Left forelimb (tissue), 1 donor: ENCODE measurements at regions not wholly inside any gene's neighbourhood (a gene's known extent, or its start where the extent isn't known, plus 50 kb on each side); places are given as distances from the start of the nearest gene placed in this dataset.
"Not testable (repeated sequence)": the region's sequence is repeated elsewhere in the genome, so short reads cannot be mapped to it uniquely, and the experiment has no call there.

Experiments
- DNase-seq: peaks from one replicate; pipeline ENCODE4 v3.0.0-alpha.2; 2018; ENCODE audit warnings: low spot score

DNA sequence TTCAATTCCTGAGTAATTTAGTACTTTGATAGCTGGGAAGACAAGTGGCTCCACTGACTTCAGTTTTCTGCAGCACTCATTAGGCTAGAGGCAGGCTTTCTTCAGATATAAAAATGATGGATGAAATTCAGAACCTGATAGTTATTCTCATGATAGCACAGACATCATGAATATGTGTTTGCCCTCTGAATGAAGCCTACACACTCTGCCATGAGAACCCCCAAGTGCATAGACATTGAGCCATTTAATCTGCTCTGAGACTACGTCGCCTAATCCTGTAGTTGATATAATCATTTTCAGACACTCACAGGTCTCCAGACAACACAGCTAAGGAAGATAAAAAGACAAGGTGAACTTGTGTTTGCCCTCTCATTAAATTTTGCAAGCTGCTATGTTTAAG lies 566.1 kb downstream of the AMY1C start:
- no peak for DNase-seq

DNA sequence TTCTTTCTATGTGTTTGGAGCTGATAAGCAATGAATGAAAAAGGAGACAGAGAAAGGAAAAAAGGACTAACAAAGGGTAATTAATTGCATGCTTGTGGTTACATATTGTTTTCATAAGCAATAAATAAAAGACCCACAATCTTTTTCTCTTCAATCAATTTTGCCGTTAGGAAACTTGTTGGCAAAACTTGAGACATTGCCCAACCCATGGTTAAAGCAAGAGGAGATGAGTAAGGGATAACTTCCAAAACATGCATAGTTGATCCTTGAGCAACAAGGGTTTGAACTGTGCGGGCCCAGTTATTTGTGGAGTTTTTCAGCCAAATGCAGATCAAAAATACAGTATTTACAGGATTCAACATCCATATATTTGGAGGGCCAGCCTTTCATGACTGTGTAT lies 572.4 kb downstream of the AMY1C start:
- no peak for DNase-seq

- DNase-seq: no peak
These were observed 579.6 kb downstream of the AMY1C start for GRCh38 chr1:104329278-104329677.

- DNase-seq: no peak
These were observed 582.1 kb downstream of the AMY1C start for GRCh38 chr1:104331763-104332162.

DNA sequence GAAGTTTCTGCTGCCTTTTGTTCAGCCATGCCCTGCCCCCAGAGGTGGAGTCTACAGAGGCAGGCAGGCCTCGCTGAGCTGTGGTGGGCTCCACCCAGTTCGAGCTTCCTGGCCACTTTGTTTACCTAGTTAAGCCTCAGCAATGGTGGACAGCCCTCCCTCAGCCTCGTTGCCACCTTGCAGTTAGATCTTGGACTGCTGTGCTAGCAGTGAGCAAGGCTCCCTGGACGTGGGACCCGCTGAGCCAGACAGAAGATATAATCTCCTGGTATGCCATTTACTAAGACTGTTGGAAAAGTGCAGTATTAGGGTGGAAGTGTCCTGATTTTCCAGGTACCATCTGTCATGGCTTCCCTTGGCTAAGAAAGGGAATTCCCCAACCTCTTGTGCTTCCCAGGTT lies 588.2 kb downstream of the AMY1C start:
- not testable (repeated sequence) for DNase-seq

DNA sequence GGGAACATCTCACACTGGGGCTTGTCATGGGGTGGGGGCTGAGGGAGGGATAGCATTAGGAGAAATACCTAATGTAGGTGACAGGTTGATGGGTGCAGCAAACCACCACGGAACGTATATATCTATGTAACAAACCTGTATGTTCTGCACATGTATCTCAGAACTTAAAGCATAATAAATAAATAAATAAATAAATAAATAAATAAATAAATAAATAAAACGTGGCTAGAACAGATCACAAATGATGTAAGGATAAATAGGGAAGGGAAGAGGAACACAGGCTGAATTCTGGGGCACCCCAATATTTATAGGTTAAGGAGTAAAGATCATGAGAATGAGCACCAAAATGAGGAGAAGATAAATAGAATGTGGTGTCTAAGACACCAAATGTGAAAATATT lies 592.2 kb downstream of the AMY1C start:
- DNase-seq: no peak

DNA sequence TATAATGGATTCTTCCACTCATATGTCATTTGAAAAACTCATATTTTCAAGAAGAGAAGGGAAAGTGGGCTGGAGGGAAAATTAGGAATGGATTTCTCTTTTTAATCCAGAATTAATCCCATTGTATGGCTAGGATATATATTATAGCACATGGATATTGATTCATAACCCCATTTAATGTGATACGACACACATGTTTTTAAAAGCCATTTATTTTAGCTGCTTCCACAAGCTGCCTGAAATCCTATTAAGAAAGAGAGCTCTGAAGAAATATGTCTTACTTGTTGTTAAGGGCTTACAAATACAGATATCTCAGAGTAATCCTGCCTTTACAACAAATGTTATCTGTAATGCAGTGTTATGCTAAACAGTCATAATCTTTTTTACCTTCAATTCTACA lies 598.6 kb downstream of the AMY1C start:
- DNase-seq: no peak

DNA sequence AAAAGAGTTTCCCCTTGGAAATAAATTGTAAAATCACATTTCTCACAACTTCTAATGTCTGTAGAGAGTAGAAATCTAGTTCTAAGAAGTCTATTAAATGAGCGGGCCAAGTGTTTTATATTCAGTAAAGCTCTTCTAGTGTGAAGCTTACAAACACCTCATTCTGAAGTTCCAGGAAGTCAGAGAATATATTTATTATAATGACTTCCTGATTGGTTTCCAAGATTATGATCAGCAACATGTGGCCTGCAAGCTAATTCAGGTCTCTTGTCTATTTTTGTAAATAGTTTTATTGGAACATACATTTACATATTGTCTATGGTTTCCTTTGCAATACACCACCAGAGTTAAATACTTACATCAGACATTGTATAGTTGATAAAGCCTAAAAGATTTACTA lies 603.9 kb downstream of the AMY1C start:
- DNase-seq: no peak

- no peak for DNase-seq
These were observed 608.4 kb downstream of the AMY1C start for GRCh38 chr1:104358086-104358485.

DNA sequence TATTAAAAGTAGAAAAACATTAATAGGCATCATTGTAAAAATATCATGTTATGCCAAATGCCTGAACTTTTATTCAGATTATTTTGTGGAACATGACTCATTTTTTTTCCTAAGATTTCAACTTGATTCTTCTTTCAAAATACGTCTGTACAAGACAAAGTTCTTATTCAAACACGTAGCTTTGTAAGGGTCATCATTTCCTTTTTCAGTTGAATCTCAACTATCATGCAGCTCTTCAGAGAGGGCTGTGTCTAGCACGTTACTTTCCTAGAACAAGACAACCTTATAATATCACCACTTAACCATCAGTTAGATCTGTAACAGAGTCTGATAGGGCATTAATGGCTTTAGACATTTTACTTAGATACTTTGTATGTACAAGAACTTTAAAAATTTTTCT lies 608.9 kb downstream of the AMY1C start:
- no peak for DNase-seq

DNA sequence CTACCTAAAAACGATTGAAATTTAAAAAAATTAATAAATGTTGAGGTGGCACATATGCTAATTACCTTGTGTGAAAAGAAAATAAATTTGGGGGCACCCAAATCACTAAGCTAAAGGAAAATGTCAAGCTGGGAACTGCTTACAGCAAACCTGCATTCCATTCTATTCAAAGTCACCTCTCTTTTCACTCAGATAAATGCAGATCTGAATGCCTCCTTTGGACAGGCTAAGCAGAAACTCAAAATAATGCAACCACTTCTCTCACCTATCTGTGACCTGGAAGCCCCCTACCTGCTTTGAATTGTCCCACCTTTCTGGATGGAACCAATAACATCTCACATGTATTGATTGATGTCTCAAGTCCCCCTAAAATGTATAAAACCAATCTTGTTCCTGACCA lies 628.7 kb downstream of the AMY1C start:
- DNase-seq: no peak

DNA sequence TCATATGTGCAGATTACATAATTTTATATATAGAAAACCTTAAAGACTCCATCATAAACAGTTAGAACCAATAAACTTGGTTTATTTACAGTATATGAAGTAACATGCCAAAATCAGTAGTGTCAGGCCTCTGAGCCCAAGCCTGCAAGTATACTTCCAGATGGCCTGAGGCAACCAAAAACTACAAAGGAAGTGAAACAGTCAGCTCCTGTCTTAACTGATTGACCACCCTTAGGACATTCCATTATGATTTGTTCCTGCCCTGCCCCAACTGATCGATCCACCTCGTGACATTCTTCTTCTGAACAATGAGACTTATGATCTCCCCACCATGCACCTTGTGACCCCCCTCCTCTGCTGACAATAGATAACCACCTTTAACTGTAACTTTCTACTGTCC lies 630.3 kb downstream of the AMY1C start:
- no peak for DNase-seq

GRCh38 chr1:104387716-104388508 lies 638.2 kb downstream of the AMY1C start:
- no peak for DNase-seq

GRCh38 chr1:104392552-104392951 lies 642.9 kb downstream of the AMY1C start:
- no peak for DNase-seq

DNA sequence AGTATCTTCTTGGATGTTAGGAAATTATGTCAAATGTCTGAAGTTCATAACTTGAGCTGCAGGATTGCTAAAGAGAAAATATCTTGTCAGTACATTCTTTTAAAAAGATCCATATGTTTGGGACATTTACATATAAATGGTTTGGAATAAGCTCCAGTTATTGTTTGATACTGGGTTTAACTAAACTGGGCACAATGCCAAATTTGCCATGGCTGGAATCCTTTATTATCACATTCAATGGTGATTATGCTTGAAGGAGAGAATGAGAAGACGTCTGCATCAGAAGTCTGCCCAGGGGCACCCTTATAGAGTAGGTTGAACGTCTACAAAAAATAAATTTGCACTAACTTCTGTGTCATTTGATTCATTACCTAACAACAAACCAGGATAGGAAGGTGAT lies 652.5 kb downstream of the AMY1C start:
- DNase-seq: no peak

DNA sequence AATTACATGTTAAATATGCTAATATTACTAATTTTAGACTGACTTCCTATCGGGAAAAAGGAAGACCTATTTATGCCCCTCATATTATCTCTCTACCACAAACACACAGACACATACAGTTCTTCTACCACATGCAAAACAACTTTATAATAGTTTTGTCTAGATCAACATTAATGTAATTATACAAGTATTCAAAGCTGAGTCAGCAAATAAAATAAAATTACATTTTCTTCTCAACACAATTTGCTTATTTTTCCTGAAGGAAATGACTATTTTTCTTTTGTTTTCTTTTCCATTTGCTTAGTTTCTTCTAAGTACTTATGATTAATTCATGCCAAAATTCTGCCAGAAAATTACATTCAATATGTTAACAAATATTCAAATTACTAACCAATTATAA lies 654.2 kb downstream of the AMY1C start:
- no peak for DNase-seq

DNA sequence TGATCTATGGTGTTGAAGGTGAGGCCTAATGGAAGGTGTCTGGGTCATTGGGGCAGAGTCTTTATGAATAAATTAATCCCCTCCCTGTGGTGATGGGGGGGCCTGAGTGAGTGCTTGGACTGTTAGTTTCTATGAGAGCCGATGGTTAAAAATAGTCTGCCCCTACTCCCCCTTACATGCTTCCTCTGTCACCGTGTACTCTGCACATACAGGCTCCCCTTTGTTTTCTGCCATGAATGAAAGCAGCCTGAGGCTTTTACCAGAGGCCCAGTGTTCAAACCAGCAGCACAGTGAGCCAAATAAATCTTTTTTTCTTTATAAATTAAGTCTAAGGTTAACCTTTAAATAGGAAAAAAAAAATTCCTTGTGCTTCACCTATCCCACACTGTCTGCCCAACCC lies 657.0 kb downstream of the AMY1C start:
- no peak for DNase-seq

- no peak for DNase-seq
These were observed 658.6 kb downstream of the AMY1C start for GRCh38 chr1:104408268-104408667.

GRCh38 chr1:104435255-104435654 lies 685.6 kb downstream of the AMY1C start:
- DNase-seq: no peak

- DNase-seq: no peak
These were observed 690.3 kb downstream of the AMY1C start for GRCh38 chr1:104440011-104440410.

DNA sequence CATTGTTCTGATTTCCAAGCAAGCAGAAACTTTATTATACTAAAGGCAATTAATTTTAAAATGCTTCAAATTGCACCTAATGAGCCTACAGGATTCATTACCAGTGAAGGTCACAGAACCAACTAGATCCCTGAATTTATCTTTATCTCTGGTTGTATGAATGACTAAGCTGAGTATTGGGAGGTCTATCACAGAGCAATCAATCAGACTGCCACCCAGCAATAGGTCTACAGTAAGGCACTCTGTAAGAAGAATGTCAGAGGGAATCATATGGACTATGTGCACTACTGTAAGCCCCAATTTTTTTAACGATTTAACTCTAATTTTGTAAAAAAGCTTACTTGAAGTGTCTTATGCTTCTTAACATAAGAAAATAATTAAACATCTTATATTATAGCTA lies 707.0 kb downstream of the AMY1C start:
- no peak for DNase-seq

- DNase-seq: no peak
These were observed 710.2 kb downstream of the AMY1C start for GRCh38 chr1:104459886-104460285.

DNA sequence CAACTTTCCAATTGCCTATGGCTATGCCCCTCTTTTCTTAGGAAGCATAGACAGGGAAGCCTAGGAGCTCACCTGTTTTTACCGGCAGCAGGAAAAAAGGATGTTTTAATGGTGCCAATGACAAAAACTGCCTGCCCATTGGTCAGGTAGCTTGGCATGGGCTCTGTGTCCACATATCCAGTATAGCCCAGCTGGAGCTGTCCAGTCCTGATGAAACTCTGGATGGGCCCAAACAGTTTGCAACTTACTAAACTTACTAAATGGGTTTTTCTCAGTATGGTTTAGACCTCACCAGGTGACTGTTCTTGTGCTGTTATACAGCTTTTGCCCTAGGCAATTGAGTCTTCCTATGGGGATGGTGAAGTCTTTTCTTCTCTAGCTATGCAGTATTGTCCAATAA lies 711.2 kb downstream of the AMY1C start:
- DNase-seq: no peak

DNA sequence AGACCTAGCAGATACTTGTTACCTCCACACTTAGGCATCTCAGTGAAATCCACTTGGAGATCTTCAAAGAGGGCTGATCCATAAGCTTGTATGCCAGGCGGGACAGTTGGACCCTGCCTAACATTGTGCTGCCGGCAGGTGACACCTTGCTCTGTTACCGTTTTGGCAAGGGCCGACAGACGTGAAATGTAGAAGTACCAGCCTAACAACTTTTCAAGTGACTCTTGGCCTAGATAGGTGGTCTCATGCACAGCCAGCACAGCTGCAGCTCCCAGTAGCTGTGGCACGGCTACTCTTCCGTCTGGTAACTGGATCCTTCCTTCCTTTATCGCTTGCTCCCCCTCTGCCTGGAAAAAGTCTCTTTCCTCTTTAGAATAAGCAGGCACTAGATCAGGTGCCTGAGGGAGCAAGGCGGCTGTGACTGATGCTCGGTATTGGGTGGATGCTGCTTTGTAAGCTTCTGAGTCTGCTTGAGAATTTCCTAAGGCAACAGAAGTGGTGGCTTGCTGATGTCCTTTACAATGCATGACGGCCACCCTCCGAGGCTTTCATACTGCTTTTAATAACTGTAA lies 713.5 kb downstream of the AMY1C start:
- no peak for DNase-seq
